B cell (primary cell): ENCODE measurements at regions not wholly inside any gene's neighbourhood (a gene's known extent, or its start where the extent isn't known, plus 50 kb on each side); places are given as distances from the start of the nearest gene placed in this dataset.

Experiments
- ATAC-seq: fragments of 200-7000 bp; cut with Tn5 transposase; one replicate; pipeline ENCODE4 v1.10.0; 2021; ENCODE audit warnings: low read depth, mild to moderate bottlenecking, moderate number of reproducible peaks, moderate library complexity
- CTCF ChIA-PET: fragments of 350-600 bp; sonication (Branson Sonifier 250); formaldehyde crosslinking; loops from one replicate; lab custom pipeline; 2021; ENCODE audit warnings: antibody characterized with exemption, inconsistent platforms; lab: Charles Lee
- POLR2A ChIA-PET: fragments of 350-600 bp; sonication (Branson Sonifier 250); formaldehyde crosslinking; loops from one replicate; lab custom pipeline; 2021; ENCODE audit warnings: antibody characterized with exemption; lab: Charles Lee
- DNase-seq: peaks from one replicate; pipeline ENCODE4 v3.0.0; 2013
- H2AFZ ChIP-seq: 2 replicates; pipeline ENCODE4 v1.6.1; 2012; ENCODE audit warnings: mild to moderate bottlenecking, low read depth, low read length; ENCODE audit not compliant: insufficient read depth, poor library complexity, severe bottlenecking
- H3K27ac ChIP-seq, 2 donors: 1 replicate in 1 of 2; 2 replicates in 1 of 2; pipeline ENCODE4 v1.5.1; 2012 to 2013; ENCODE audit warnings: low read length in 2 of 2, mild to moderate bottlenecking in 2 of 2, moderate library complexity in 1 of 2
- H3K27me3 ChIP-seq, 4 experiments: fragments of 200-600 bp in 1 of 4; sonication (generic) in 1 of 4; replicated peaks in 1 of 4; 1 replicate in 2 of 4; 2 replicates in 2 of 4; pipeline versions ENCODE4 v1.6.1 to v1.7.0; 2013 to 2016; ENCODE audit warnings: low read length in 3 of 4, mild to moderate bottlenecking in 2 of 4, mixed read lengths in 1 of 4, moderate library complexity in 1 of 4; ENCODE audit not compliant: insufficient read depth in 4 of 4, control insufficient read depth in 3 of 4; ENCODE audit errors: control extremely low read depth in 1 of 4
- H3K36me3 ChIP-seq, 2 experiments: replicated peaks in 1 of 2; 1 replicate in 1 of 2; 2 replicates in 1 of 2; pipeline versions ENCODE4 v1.6.1 to v1.7.1; 2013; ENCODE audit warnings: low read length in 1 of 2; ENCODE audit not compliant: insufficient read depth in 2 of 2, control insufficient read depth in 1 of 2; ENCODE audit errors: control extremely low read depth in 1 of 2, extremely low read depth in 1 of 2
- H3K4me1 ChIP-seq, 2 donors: fragments of 200-600 bp in 1 of 2; sonication (generic) in 1 of 2; 1 replicate in 1 of 2; 2 replicates in 1 of 2; pipeline versions ENCODE4 v1.5.1 to v1.6.1; 2013 to 2017; ENCODE audit warnings: low read length in 2 of 2; ENCODE audit not compliant: control insufficient read depth in 2 of 2, insufficient read depth in 2 of 2
- H3K4me2 ChIP-seq: replicated peaks from 2 replicates; pipeline ENCODE3; 2012; ENCODE audit warnings: mild to moderate bottlenecking, low read depth, low read length; ENCODE audit not compliant: poor library complexity, severe bottlenecking
- H3K4me3 ChIP-seq, 5 experiments: fragments of 200-600 bp in 1 of 5; sonication (generic) in 1 of 5; 1 replicate in 3 of 5; 2 replicates in 2 of 5; pipeline versions ENCODE4 v1.5.1 to v1.7.0; 2011 to 2016; ENCODE audit warnings: low read length in 4 of 5, mild to moderate bottlenecking in 4 of 5, low read depth in 2 of 5, control low read depth in 1 of 5, moderate library complexity in 1 of 5; ENCODE audit not compliant: insufficient read depth in 1 of 5; ENCODE audit errors: control extremely low read depth in 1 of 5, extremely low read depth in 1 of 5
- H3K79me2 ChIP-seq: fragments of 200-600 bp; sonication (generic); one replicate; pipeline ENCODE4 v1.6.0; 2016; ENCODE audit warnings: low read length; ENCODE audit not compliant: control insufficient read depth, insufficient read depth
- H3K9ac ChIP-seq: fragments of 200-600 bp; sonication (generic); 2 replicates; pipeline ENCODE4 v1.6.1; 2017; ENCODE audit warnings: mild to moderate bottlenecking, low read length, moderate library complexity
- H3K9me3 ChIP-seq, 3 donors: one replicate each; pipeline versions ENCODE4 v1.6.1 to v1.7.1; 2013; ENCODE audit warnings: low read length in 2 of 3; ENCODE audit not compliant: control insufficient read depth in 2 of 3, insufficient read depth in 1 of 3; ENCODE audit errors: control extremely low read depth in 1 of 3
- H4K20me1 ChIP-seq: 2 replicates; pipeline ENCODE4 v1.6.0; 2012; ENCODE audit warnings: mild to moderate bottlenecking, low read length; ENCODE audit not compliant: insufficient read depth, control insufficient read depth, poor library complexity, severe bottlenecking
- H3K27ac Mint-ChIP-seq: one replicate; pipeline ENCODE4 v1.8.0; 2021; ENCODE audit warnings: mixed read lengths
- H3K27me3 Mint-ChIP-seq: one replicate; pipeline ENCODE4 v1.8.0; 2021; ENCODE audit warnings: mixed read lengths
- H3K4me1 Mint-ChIP-seq: one replicate; pipeline ENCODE4 v1.8.0; 2021; ENCODE audit warnings: mixed read lengths
- H3K4me3 Mint-ChIP-seq: one replicate; pipeline ENCODE4 v1.8.0; 2021; ENCODE audit warnings: mixed read lengths
- H3K9me3 Mint-ChIP-seq: one replicate; pipeline ENCODE4 v1.8.0; 2022; ENCODE audit warnings: mixed read lengths; ENCODE audit not compliant: insufficient read depth
- CTCF ChIP-seq: fragments of 200-600 bp; IDR thresholded peaks from one replicate; pipeline ENCODE4 v1.8.0; 2022; ENCODE audit warnings: antibody characterized with exemption, mild to moderate bottlenecking
- EZH2 ChIP-seq: IDR thresholded peaks from 2 replicates; pipeline ENCODE4 v1.6.1; 2012; ENCODE audit warnings: borderline replicate concordance, low read depth, mild to moderate bottlenecking, moderate library complexity, low read length; ENCODE audit not compliant: insufficient read depth, poor library complexity, severe bottlenecking
- WGBS: methylation state at CpG from one replicate; pipeline ENCODE4 v1.1.5; 2013; ENCODE audit warnings: missing lambda C conversion rate; ENCODE audit not compliant: insufficient coverage; 5-methylcytosine and 5-hydroxymethylcytosine counted together
- intact Hi-C: fragments of 100-400 bp; cut with micrococcal nuclease; formaldehyde crosslinking; loops from one replicate; pipeline ENCODE4 v1.10.0; 2022

DNA sequence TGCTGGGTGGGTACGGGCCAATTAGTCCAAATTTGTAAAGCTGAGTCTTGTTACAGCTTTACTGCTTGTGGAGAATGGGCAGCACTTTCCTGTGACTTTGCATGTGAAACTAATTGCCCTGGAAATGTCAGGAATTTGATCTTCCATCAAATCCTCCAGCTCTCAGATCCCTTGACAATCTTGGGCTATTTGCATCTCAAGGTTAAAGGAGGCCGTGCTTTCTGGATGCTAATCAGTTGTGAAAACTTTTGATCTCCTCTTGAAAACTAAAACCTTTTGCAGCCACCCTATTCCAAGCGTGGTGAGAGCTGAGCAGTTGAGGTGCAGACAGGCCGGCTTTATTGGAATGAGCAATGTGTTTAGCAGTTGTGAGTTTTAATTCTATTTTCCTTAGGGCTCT, 68.0 kb upstream of the CLINT1 start:
- Mint-ChIP-seq H3K4me1 (no peaks in the 10 kb centered on the region), H3K4me3 (no peak overlapping the region), H3K9me3 (no peaks in the 10 kb centered on the region), H3K27ac (no peak overlapping the region), H3K27me3 (no peaks in the 10 kb centered on the region)
- CTCF ChIA-PET: no interaction called here
- DNase-seq: no peak
- no peaks in the 10 kb centered on the region for H4K20me1 ChIP-seq
- TF ChIP-seq CTCF (no peak), EZH2 (no peak)
- H2AFZ ChIP-seq: no peak overlapping the region
- H3K79me2 ChIP-seq: no peaks in the 10 kb centered on the region
- H3K4me2 ChIP-seq: no peak overlapping the region
- H3K27ac ChIP-seq: no peak overlapping the region
- no peaks in the 10 kb centered on the region for H3K36me3 ChIP-seq
- H3K27me3 ChIP-seq: no peaks in the 10 kb centered on the region
- H3K9me3 ChIP-seq: no peaks in the 10 kb centered on the region
- H3K9ac ChIP-seq: no peak overlapping the region
- ATAC-seq: no peak
- no peaks in the 10 kb centered on the region for H3K4me1 ChIP-seq
- POLR2A ChIA-PET: no interaction called here
- no CpG with 5 or more reads among the region's 4 CpGs for WGBS
- H3K4me3 ChIP-seq: no peak overlapping the region
- intact Hi-C loops: no loop called here

GRCh38 chr5:157925786-157926671, 67.1 kb upstream of the CLINT1 start:
- H3K4me1 Mint-ChIP-seq: no peaks in the 10 kb centered on the region
- H3K4me3 Mint-ChIP-seq: no peak overlapping the region
- no peaks in the 10 kb centered on the region for H3K27me3 Mint-ChIP-seq
- H3K27ac Mint-ChIP-seq: no peak overlapping the region
- ATAC-seq (no peak), DNase-seq (no peak)
- H3K9me3 Mint-ChIP-seq: no peaks in the 10 kb centered on the region
- ChIA-PET POLR2A (no interaction called here), CTCF (no interaction called here)
- H3K9me3 ChIP-seq: no peaks in the 10 kb centered on the region
- TF ChIP-seq EZH2: no peak
- no peak for TF ChIP-seq CTCF
- H3K79me2 ChIP-seq: no peaks in the 10 kb centered on the region
- H3K27ac ChIP-seq: no peak overlapping the region
- no peaks in the 10 kb centered on the region for H3K4me1 ChIP-seq
- H3K4me3 ChIP-seq: no peak overlapping the region
- no peak overlapping the region for H3K4me2 ChIP-seq
- H2AFZ ChIP-seq: no peak overlapping the region
- 84% methylated on average over 13 of the region's 14 CpGs for WGBS
- intact Hi-C loops: no loop called here
- no peaks in the 10 kb centered on the region for H3K36me3 ChIP-seq
- H4K20me1 ChIP-seq: no peaks in the 10 kb centered on the region
- H3K9ac ChIP-seq: no peak overlapping the region
- no peaks in the 10 kb centered on the region for H3K27me3 ChIP-seq
